GM23338 (cell line): ENCODE measurements at regions not wholly inside any gene's neighbourhood (a gene's known extent, or its start where the extent isn't known, plus 50 kb on each side); places are given as distances from the start of the nearest gene placed in this dataset.

Experiments
- CTCF ChIP-seq, 2 experiments: fragments of 200-600 bp in 1 of 2; sonication (generic) in 1 of 2; conservative IDR thresholded peaks; 2 replicates each; pipeline versions ENCODE4 v1.5.1 to v1.6.1; 2016 to 2017; ENCODE audit warnings: antibody characterized with exemption in 2 of 2, low read depth in 2 of 2, mild to moderate bottlenecking in 2 of 2, moderate library complexity in 1 of 2
- EZH2 ChIP-seq: fragments of 200-600 bp; sonication (generic); IDR thresholded peaks from one replicate; pipeline ENCODE4 v1.8.0; 2017; ENCODE audit warnings: antibody characterized with exemption, mild to moderate bottlenecking, low read depth; ENCODE audit not compliant: unreplicated experiment
- JUNB ChIP-seq: IDR thresholded peaks from one replicate; pipeline ENCODE4 v1.6.1; 2016; ENCODE audit warnings: antibody characterized with exemption; ENCODE audit not compliant: unreplicated experiment

- TF ChIP-seq EZH2 (no peak), CTCF (conservative IDR thresholded peaks at IDR 0.05; ENCODE audit: low read depth in 2 of 2) (no peak), JUNB (no peak)
Observed at GRCh38 chr21:35548904-35549615, 500.0 kb upstream of the RUNX1 start.
